HG02610 (cell line): ENCODE measurements at regions not wholly inside any gene's neighbourhood (a gene's known extent, or its start where the extent isn't known, plus 50 kb on each side); places are given as distances from the start of the nearest gene placed in this dataset.

Experiments used
- ATAC-seq: cut with Tn5 transposase; IDR thresholded peaks from one replicate; pipeline ENCODE4 v1.9.1; 2021; ENCODE audit warnings: mild to moderate bottlenecking, moderate library complexity; ENCODE audit not compliant: unreplicated experiment

DNA sequence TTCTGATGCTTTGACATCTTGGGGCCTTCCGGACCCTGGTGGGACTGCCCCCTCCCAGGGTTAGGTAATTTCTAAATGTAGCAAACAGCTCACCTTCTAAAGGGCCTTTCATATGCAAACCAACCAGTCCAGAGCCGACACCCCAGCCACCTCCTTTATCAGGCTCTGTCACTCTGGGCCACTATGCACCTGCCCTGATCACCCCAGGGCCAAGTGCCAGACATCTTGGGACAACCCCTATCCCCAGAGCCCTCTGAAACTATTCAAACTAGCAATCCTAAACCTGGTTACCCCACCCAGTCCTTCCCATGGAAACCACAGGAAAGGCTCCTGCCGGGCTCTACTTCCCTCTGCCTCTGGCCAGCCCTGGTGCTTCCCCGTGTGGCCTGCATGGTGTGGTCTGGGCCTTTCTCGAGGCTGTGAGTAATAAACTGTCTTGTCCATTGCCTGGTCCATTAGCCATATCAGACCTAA is 91.2 kb upstream of the TNRC6C start:
- peak; percentile 44 for ATAC-seq

DNA sequence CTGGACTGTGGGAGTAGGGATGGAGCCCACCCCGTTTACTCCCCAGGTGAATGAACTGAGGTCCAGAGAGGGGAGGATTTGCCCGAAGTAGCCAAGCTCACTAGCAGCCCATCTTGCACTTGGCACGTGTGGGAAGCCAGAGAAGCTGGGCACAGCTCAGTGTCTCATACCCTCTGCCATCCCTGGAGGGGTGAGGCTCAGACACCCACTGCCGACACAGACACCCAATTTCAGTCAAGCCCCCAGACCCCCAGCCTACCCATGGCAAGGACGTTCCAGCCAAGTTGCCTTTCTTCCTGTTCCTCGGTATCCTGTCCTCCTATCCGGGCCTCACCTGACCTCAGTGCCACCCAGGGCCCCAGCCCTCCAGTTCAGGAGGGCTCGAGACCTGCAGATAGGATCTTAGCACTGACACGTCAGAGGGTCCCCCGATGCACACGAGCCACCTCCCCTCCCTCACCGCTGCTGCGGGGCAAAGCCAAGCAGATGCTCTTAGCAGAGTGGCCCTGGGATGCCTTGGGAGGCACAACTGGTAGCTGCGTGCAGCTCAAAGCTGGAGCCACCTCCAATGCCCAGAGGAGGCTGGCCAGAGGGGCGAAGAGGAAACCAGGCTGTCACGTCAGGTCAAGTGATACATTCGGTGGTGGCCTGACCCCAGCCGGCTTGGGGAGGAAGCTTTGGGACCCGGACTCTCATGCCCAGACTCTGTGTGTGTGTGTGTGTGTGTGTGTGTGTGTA is 90.4 kb upstream of the TNRC6C start:
- no peak for ATAC-seq

DNA sequence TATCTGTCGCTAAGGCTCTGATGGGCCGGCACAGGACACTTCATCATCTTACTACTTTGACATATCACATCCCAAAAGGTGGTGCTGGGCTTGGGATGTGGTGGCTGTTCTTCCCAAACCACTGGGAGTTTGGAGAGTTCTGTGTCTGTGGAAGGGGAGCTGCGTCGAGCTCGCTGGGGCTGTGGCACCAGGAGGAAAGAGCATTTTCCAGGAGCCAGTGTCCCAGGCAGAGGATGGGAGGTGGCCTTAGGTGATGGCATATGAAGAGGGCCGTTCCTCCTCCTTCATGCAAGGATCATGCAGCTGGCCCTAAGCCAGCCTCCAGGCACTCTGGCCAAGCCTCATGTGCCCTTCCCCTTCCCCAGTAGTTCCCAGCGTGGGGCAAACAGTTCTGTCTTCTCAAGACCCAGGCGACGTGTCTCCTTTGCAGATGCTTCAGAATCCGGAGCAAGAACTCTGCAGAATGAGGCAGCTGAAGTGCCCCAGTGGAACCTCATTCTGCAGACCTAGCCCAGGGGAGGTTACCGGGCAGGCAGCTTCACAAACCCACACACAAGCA is 89.4 kb upstream of the TNRC6C start:
- no peak for ATAC-seq

DNA sequence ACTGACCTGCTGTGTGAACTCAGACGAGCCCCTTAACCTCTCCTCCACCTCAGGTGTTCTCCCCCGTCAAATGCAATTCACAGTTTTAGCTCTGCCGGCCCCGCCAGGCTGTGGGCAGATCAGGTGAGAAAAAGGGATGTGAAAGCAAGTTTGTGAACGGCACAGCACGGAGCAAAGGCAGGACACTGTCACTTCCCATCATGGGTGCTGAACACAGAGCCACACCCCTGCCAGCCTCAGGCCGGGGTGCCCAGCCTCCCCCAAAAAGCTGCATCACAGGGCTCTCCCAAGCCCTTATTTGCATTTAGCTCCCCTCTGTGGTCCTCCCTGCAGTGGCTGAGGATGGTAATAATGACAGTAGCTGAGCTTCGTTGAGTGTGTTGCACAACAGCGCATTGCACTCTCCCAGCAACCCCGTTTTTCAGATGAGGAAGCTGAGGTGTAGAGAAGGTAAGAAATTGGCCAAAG is 88.8 kb upstream of the TNRC6C start:
- ATAC-seq: peak; percentile 68

DNA sequence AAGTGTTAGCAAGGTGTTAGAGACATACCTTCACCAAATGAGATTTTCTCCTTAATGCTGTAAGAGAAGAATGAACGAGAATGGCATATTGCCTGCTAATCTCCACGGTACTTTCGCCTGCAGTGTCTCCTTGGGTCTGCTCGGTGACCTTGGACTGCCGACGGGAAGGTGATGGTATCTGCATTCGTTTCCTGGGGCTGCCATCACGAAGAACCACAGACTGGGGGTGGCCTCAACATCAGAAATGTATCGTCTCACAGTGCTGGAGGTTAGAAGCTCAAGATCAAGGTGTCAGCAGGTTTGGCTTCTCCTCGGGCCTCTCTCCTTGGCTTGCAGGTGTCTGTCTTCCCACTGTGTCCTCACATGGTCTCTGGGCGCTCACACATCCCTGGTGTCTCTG is 86.3 kb upstream of the TNRC6C start:
- ATAC-seq: no peak

DNA sequence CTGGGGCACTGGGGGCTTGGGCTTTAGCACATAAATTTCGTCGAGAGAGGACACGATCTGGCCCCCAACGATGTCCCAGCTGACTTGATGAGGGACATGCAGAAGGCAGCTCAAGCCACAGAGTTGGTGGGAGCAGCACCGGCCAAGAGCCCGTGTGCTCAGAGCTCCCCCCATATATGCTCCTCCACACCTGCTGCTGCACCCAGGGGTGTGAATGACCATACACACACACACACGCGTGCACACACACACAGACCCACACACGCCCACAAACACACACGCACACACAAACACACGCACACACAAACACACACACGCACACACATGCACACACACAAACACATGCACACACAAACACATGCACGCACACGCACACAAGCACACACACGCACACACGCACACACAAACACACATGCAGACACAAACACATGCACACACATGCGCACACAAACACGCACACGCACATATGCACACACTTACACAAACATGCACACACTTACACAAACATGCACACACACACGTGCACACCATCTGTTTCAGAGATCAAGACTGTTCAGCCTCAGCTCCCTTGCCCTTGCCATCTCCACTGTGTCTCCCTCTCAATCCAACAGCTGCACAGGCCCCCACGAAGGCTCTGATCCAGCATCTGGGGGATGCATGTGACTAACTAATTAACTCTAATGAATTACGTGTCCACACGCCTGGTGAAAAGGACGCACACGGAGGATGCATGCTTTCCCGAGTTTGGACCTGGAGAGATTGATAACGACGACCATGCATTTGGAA is 85.6 kb upstream of the TNRC6C start:
- no peak for ATAC-seq

DNA sequence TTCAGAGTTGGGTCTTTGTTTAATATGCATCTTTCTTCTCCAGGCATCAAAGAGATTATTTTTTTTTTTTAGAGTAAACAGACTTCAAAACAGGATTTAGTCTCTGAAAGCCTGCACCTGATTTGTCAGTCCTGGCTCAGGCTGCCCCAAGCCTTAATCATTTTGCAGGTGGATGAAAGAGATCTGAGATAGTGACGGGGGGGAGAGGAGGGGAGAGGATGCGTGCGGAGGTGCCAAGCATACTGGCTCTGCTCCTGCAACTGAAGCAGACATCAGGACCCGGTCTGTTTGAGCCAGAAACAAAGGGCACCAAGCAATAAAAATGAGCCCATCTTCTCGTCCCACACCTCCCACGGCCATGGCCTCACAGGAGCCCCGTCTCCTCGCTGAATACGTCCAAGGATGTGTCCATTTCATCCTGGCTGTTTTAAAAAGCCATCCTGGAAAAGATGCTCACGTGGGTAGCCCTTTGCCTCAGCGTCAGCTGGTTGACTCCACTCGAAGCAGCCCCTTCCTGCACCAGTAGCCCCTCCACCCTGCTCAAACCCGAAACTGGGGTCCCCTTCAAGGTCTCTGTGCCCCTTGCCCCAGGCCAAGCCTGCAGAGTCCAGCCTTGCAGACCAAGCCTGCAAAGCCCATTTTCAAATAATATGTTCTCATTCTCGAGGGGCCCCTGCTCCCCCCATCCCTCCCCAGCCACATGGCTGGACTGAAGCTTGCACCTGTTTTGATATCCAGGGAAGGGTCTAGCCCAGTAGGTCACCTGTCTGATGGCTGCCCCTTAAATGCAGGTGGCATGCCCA is 84.8 kb upstream of the TNRC6C start:
- ATAC-seq: no peak

DNA sequence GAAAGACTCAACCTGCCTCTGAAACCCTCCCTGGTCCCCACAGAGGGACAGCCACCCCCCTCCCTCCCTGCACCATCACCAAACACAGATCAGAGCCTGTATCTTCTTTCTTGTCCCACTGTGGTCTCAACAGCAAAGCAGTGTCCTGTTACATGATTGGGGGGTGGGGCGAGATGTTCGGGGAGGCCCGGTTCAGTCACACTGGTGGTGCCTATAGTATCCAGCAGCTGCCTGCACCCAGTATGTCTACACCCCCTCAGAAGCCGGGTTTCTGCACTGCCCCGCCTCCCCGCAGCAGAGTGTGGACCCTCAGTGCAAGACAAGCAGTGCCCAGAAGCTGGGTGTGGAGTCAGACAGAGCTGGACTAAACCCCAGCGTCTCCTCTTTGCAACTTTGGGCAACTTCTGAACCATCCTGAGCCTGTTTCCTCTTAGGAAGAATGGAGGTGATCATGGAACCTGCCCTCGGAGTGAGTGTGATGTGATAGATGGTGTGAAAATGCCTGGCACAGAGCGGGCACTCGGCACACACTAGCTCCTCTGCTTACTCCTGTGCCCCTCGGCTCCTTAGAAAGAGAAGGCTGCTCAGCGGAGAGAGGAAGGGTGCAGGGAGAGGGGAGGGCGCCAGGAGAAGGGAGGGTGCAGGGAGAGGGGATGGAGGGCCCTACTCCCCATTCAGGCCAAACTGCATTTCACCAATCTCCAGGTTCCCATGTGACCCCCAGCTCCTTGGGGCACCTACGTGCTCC is 84.0 kb upstream of the TNRC6C start:
- ATAC-seq: no peak

DNA sequence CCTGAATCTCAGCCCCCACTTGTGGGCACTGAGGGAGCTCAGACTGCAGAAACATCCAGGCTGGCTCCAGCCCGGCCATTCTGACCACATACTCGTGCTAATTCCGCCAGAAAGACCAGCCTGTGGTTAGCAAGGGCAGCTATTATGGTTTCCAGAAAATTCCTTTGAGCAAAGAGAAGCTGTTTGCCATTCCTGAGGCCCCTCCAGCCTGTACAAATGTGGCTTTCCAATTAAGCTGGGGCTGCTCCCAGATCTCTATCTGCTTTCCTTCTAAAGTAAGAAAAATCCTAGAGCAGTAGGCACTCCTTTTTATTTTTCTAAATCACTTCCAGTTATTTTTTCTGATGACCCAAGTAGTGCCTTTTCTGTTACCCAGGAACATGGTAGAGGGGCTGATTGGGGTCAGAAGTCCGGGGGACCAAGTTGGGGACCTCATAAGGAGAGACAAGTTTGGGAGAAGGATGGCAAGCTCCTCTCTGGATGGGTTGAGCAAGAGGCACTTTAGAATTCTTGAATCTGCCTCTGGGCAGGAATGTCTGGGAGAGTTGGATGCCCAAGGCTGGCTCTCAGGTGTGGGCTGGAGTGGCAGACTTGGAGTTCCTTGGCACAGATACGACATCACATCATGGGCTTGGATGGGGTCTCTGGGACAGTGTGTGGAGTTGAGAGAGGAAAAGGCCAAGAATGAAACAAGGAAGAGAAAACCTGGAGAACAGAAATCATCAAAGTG is 83.3 kb upstream of the TNRC6C start:
- ATAC-seq: no peak

DNA sequence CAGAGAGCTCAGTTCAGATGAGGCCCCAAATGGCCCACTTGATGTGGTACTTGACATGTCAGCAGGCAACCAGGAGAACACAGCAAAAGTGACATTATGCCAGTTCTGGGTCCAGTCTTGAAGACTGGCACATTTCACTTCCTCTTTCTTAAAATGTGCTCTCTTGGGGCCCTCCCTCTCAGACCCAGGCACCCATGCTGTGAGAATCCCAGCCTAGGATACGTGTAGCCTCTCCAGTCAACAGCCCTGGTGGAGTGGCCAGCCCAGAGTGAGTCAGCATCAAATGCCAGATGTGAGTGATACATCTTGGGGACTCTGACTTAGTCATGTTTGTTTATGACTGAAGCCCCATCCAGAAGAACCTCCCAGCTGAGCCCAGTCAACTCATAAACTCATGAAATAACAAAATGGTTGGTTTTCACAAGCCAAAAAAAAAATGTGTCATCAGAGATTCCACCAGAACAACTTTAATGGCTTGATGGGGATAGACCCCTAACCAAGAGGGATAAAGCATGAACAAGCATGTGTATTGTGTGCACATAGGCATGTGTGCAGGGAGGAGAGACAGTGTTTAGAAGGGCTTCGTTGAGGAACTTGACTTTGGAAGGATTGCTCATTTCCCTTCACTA is 82.5 kb upstream of the TNRC6C start:
- no peak for ATAC-seq

DNA sequence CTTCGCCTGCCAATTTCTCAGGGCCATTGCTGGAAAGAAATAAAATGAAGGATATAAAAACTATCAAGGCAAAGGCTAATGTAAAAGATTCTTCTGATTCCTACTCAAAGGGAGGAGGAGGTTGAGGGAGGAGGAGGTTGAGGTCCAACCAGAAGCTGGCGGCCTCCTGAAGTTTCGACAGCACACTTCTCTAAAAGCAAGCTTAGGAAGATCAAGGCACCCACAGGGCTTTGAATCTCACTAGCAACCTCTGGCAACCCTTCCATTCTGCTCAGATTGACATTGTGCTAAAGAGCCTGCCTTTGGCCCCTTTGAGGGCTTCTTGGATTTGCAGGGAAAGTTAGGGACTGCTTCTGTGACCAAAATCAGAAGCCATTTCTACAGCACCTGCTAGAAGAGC is 81.5 kb upstream of the TNRC6C start:
- no peak for ATAC-seq

DNA sequence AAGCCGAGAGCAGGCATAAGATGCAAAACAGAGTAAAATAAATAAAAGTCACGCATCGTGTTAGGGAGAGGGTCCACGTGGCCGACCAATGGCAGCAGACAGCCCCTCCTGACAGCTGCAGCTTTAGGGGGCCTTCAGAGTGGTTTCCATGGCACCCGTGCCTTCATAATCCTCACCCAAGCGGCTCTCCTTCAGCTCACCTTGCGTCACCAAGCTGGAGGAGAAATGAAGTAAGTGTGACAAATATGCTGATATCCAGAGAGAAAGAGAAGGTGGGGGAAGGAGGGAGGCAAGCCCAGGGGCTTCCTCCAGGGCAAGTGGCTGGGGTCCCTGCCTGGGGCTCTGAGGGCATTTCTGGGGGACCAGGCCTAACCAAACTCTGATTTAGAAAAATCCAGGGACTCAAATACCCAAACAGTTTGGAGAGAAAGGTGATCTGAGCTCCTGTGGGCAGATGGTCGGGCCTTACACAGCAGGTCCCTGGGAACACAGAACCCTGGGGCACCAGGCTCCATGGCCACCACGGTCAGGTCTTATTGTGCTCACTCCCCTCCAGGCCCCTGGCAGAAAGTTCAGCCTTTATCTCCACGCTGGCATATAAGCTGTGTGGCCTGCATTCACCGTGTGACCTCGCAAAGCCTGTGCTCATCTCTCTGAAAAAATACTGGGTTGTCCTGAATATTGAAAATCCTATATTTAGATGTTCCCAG is 80.7 kb upstream of the TNRC6C start:
- no peak for ATAC-seq

DNA sequence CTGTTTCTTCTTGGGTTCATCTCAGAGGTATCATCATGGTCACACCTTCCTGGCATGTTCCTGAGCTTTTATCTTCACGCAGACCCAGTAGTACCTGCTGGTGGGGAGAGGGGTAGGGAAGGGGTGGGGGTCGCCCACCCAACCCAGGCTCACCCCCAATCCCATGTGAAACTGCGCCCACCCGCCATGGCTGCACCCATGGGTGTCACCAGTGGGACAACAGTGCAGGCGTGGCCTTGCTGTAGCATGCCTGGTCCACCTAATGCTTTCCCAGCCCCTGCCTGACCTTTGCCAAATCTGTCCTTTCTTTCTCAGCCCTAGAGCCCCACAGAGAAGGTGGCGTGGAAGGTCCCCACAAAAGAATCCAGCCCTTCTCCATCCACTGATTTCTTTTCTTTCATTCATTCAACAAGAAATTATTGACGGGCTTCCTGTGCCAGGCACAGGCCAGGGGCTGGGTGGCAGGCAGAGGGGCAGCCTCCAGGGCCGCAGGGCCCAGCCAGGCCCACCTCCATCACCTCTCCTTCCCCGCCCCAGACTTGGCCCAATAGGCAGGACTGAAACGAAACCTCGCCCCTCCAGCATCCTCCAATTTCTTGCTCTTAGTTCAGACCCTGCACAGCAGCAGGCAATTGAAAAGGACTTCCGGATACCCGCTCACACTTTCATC is 79.1 kb upstream of the TNRC6C start:
- no peak for ATAC-seq

DNA sequence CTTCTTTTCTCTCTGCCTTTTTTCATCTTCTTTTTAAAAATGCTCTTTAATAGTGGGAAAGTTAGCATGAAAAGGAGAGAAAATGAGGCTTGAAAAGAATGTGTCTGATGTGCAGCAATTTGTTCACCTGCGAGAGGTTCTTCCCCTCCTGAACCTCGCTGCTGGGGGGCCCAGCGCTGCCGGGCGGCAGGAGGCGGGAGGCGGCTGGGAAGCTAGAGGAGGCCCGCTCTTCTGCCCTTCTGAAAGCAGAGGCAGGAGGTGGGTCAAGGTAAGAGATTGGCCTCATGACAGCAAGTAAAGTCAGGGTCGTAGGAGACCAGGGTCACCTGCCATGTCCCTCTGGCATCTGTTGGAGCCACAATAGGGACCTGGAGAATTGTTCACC is 78.6 kb upstream of the TNRC6C start:
- no peak for ATAC-seq

DNA sequence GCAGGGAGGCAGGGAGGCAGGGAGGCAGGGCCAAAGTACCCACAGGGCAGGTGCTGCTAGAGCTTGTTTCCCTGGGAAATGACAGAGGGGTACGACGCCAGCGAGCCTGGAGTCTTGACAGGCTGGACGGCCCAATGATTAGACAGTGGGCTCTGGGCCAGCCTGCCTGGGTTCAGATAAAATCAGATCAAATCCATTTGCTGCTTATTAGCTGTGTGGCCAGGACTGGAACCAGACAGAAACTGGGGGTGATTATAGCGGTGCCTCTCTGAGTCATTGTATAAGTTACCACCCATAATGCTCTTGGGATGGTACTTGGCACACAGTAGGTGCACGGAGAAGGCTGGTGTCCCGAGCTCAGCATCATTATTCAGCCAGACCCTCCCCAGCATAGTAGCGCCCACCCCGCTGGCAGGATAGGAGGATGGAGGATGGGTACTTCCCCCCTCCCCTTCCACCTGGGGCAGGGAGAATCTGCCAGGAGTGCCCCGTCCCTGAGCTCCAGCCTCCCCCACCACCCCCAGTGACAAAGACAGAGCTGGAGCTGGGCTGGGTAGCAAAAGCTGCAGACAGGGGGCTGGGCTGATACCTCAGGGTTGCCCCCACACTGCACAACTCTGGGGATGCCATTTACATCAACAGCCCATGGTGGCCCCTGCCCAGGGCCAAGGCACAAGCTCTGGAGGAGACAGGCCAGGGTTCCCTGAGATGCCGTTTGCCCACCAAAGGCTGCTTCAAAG is 77.6 kb upstream of the TNRC6C start:
- ATAC-seq: no peak

DNA sequence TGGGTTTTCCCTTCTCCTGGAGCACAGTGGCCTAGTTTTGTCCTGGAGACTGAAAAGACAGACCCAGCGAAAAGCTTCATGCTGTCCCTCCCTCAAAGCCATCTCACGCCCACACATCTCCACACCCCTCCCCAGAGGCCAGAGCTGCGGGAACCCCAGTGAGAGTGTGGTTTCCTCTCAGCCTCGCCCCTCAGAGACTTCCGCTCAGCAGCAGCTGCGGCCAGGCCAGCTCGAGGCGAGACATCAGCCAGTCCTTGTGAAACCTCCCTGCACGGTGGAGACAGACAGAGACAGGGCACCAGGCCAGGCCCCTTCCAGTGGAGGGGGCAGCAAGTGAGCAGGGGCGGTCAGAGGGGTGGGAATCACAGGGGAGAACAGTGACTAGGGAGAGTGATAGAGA is 77.0 kb upstream of the TNRC6C start:
- ATAC-seq: peak; percentile 79

DNA sequence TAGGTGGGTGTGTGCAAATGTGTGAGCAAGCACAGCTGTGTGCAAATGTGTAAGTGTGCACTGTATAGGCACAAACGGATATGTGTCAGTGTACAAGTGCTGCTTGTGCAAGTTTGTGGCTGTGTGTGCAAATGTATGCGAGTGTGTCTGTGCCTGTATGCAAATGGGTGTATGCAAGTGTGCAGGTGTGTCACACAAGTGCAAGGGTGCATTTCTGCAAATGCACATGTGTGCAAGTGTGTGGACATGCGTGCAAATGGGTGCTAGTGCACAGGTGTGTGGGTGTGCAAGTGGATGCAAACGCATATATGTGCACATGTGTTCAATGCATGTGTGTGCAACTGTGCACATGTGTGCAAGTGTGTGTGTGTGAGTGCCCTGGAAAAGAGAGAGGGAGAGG is 76.5 kb upstream of the TNRC6C start:
- ATAC-seq: no peak
